HG03097 (cell line): ENCODE measurements at regions not wholly inside any gene's neighbourhood (a gene's known extent, or its start where the extent isn't known, plus 50 kb on each side); places are given as distances from the start of the nearest gene placed in this dataset.
"Not testable (repeated sequence)": the region's sequence is repeated elsewhere in the genome, so short reads cannot be mapped to it uniquely, and the experiment has no call there.

Source experiments
- ATAC-seq: cut with Tn5 transposase; IDR thresholded peaks from one replicate; pipeline ENCODE4 v1.9.1; 2021; ENCODE audit not compliant: unreplicated experiment, low FRiP score

- no peak for ATAC-seq
These were observed 334.4 kb downstream of the QKI start for GRCh38 chr6:163748886-163749285.

- ATAC-seq = no peak
These were observed 333.5 kb downstream of the QKI start for GRCh38 chr6:163748036-163748435.

- ATAC-seq = not testable (repeated sequence)
These were observed 332.5 kb downstream of the QKI start for GRCh38 chr6:163747058-163747457.

- ATAC-seq = no peak
These were observed 331.2 kb downstream of the QKI start for GRCh38 chr6:163745536-163746400.

GRCh38 chr6:163744256-163744925 is 329.9 kb downstream of the QKI start:
- no peak for ATAC-seq

GRCh38 chr6:163743796-163744195 is 329.3 kb downstream of the QKI start:
- no peak for ATAC-seq

GRCh38 chr6:163741743-163742363 is 327.3 kb downstream of the QKI start:
- no peak for ATAC-seq

- no peak for ATAC-seq
These were observed 326.8 kb downstream of the QKI start for GRCh38 chr6:163741342-163741741.

- ATAC-seq = no peak
These were observed 325.4 kb downstream of the QKI start for GRCh38 chr6:163739966-163740365.

GRCh38 chr6:163739408-163739725 is 324.8 kb downstream of the QKI start:
- no peak for ATAC-seq

- no peak for ATAC-seq
These were observed 324.3 kb downstream of the QKI start for GRCh38 chr6:163738725-163739407.

GRCh38 chr6:163738304-163738703 is 323.8 kb downstream of the QKI start:
- no peak for ATAC-seq

GRCh38 chr6:163735076-163735475 is 320.6 kb downstream of the QKI start:
- ATAC-seq = no peak

- ATAC-seq = no peak
These were observed 318.5 kb downstream of the QKI start for GRCh38 chr6:163733061-163733460.

- ATAC-seq = no peak
These were observed 318.0 kb downstream of the QKI start for GRCh38 chr6:163732479-163732878.

- not testable (repeated sequence) for ATAC-seq
These were observed 317.5 kb downstream of the QKI start for GRCh38 chr6:163732014-163732351.

- no peak for ATAC-seq
These were observed 316.9 kb downstream of the QKI start for GRCh38 chr6:163731215-163732013.

- no peak for ATAC-seq
These were observed 316.0 kb downstream of the QKI start for GRCh38 chr6:163730246-163731210.

GRCh38 chr6:163729127-163729872 is 314.8 kb downstream of the QKI start:
- ATAC-seq = no peak
